A673 (cell line): ENCODE measurements at regions not wholly inside any gene's neighbourhood (a gene's known extent, or its start where the extent isn't known, plus 50 kb on each side); places are given as distances from the start of the nearest gene placed in this dataset.

ENCODE experiments used
- CTCF ChIP-seq: fragments of 300-800, 200-600 bp; sonication (generic); conservative IDR thresholded peaks from 2 replicates; pipeline ENCODE4 v1.5.1; 2017; ENCODE audit warnings: low read depth, mild to moderate bottlenecking, antibody characterized with exemption, low read length, moderate library complexity, mixed read lengths
- EZH2 ChIP-seq: fragments of 200-600 bp; sonication (generic); IDR thresholded peaks from 2 replicates; pipeline ENCODE4 v1.6.1; 2017; ENCODE audit warnings: borderline replicate concordance, low read depth, mild to moderate bottlenecking, mixed read lengths, antibody characterized with exemption, low read length; ENCODE audit not compliant: poor library complexity, severe bottlenecking

DNA sequence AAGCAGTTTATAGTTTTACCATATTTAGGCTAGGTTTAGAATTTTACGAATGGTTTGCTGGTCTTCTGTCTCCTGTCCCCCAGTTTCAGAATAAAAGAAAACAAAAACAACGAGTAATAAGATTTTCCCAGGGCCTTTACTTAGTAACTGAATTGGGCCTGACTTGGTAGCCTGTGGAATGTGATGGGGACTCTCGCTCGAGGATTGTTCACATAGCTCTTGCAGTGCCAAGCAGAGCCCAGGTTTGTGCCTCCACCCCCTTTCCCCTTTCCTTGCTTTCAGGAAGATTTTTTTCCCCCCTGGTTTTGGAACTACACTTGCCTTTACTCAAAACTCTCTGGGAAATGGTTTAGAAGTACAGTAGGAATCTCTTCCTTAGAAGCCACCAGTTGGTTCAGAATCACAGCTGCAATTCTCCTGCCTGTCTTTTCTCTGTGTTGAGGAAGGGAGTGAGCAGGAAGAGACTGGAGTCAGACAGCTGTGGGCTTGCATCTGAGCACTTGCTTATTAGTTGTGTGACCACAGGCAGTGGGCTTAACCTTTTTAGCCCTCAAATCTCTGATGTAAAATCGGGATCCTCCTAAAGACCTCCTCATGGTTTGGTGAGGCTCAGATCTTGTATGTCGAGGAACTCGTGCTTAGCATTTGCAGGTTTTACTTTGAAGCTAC lies 501.2 kb downstream of the PCNX1 start:
- TF ChIP-seq CTCF (no peak), EZH2 (no peak)
